GM21381 (cell line): ENCODE measurements at regions not wholly inside any gene's neighbourhood (a gene's known extent, or its start where the extent isn't known, plus 50 kb on each side); places are given as distances from the start of the nearest gene placed in this dataset.
"Not testable (repeated sequence)": the region's sequence is repeated elsewhere in the genome, so short reads cannot be mapped to it uniquely, and the experiment has no call there.

Experiments used
- ATAC-seq: cut with Tn5 transposase; IDR thresholded peaks from one replicate; pipeline ENCODE4 v1.9.1; 2021; ENCODE audit warnings: mild to moderate bottlenecking, moderate library complexity; ENCODE audit not compliant: unreplicated experiment

GRCh38 chr5:85647349-85648127, 970.2 kb upstream of the COX7C start:
- no peak for ATAC-seq

GRCh38 chr5:85648495-85648894, 969.2 kb upstream of the COX7C start:
- ATAC-seq: no peak

- no peak for ATAC-seq
Measured at GRCh38 chr5:85651731-85652130, 966.0 kb upstream of the COX7C start.

GRCh38 chr5:85654144-85654543, 963.6 kb upstream of the COX7C start:
- ATAC-seq: not testable (repeated sequence)

- no peak for ATAC-seq
Measured at GRCh38 chr5:85656050-85656449, 961.7 kb upstream of the COX7C start.

GRCh38 chr5:85657328-85657727, 960.4 kb upstream of the COX7C start:
- ATAC-seq: not testable (repeated sequence)

GRCh38 chr5:85662969-85663707, 954.6 kb upstream of the COX7C start:
- not testable (repeated sequence) for ATAC-seq

GRCh38 chr5:85663708-85664031, 954.1 kb upstream of the COX7C start:
- no peak for ATAC-seq

GRCh38 chr5:85670417-85670816, 947.3 kb upstream of the COX7C start:
- no peak for ATAC-seq

- ATAC-seq: no peak
Measured at GRCh38 chr5:85671223-85671970, 946.3 kb upstream of the COX7C start.

GRCh38 chr5:85681871-85682270, 935.9 kb upstream of the COX7C start:
- ATAC-seq: no peak

- ATAC-seq: no peak
Measured at GRCh38 chr5:85684351-85684750, 933.4 kb upstream of the COX7C start.

GRCh38 chr5:85703296-85703695, 914.4 kb upstream of the COX7C start:
- no peak for ATAC-seq

GRCh38 chr5:85709728-85710127, 908.0 kb upstream of the COX7C start:
- no peak for ATAC-seq

GRCh38 chr5:85716344-85717202, 901.2 kb upstream of the COX7C start:
- ATAC-seq: no peak

- ATAC-seq: no peak
Measured at GRCh38 chr5:85717203-85717563, 900.6 kb upstream of the COX7C start.

GRCh38 chr5:85732185-85732584, 885.6 kb upstream of the COX7C start:
- no peak for ATAC-seq

GRCh38 chr5:85741972-85742371, 875.8 kb upstream of the COX7C start:
- ATAC-seq: no peak

GRCh38 chr5:85760519-85760918, 857.2 kb upstream of the COX7C start:
- no peak for ATAC-seq

GRCh38 chr5:85769347-85769746, 848.4 kb upstream of the COX7C start:
- no peak for ATAC-seq

- no peak for ATAC-seq
Measured at GRCh38 chr5:85784746-85785145, 833.0 kb upstream of the COX7C start.
